Mammary epithelial cell (primary cell): ENCODE measurements at regions not wholly inside any gene's neighbourhood (a gene's known extent, or its start where the extent isn't known, plus 50 kb on each side); places are given as distances from the start of the nearest gene placed in this dataset.

Experiments used
- EZH2 ChIP-seq: IDR thresholded peaks from 2 replicates; pipeline ENCODE4 v1.6.1; 2012; ENCODE audit warnings: low read length, inconsistent platforms, borderline replicate concordance
- TF ChIP-seq, protein P1 (sequence below), 2 donors: IDR thresholded peaks in 1 of 2; conservative IDR thresholded peaks in 1 of 2; 2 replicates each; pipeline ENCODE4 v1.5.1; 2011 to 2012; ENCODE audit warnings: inconsistent platforms in 2 of 2, low read length in 2 of 2, mild to moderate bottlenecking in 2 of 2, control low read depth in 1 of 2, low read depth in 1 of 2; ENCODE audit not compliant: insufficient read depth in 1 of 2; ENCODE audit errors: extremely low read depth in 1 of 2

- TF ChIP-seq, protein P1, sequence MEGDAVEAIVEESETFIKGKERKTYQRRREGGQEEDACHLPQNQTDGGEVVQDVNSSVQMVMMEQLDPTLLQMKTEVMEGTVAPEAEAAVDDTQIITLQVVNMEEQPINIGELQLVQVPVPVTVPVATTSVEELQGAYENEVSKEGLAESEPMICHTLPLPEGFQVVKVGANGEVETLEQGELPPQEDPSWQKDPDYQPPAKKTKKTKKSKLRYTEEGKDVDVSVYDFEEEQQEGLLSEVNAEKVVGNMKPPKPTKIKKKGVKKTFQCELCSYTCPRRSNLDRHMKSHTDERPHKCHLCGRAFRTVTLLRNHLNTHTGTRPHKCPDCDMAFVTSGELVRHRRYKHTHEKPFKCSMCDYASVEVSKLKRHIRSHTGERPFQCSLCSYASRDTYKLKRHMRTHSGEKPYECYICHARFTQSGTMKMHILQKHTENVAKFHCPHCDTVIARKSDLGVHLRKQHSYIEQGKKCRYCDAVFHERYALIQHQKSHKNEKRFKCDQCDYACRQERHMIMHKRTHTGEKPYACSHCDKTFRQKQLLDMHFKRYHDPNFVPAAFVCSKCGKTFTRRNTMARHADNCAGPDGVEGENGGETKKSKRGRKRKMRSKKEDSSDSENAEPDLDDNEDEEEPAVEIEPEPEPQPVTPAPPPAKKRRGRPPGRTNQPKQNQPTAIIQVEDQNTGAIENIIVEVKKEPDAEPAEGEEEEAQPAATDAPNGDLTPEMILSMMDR (conservative IDR thresholded peaks at IDR 0.05 in 1 of 2, IDR thresholded peaks at IDR 0.05 in 1 of 2; ENCODE audit: extremely low read depth in 1 of 2, insufficient read depth in 1 of 2, low read depth in 1 of 2, low read length in 2 of 2): no peak
- TF ChIP-seq EZH2: no peak
Measured at GRCh38 chr2:150752229-150752628, 264.8 kb upstream of the RND3 start.
